ENCODE measurements at regions not wholly inside any gene's neighbourhood (a gene's known extent, or its start where the extent isn't known, plus 50 kb on each side); places are given as distances from the start of the nearest gene placed in this dataset.

DNA sequence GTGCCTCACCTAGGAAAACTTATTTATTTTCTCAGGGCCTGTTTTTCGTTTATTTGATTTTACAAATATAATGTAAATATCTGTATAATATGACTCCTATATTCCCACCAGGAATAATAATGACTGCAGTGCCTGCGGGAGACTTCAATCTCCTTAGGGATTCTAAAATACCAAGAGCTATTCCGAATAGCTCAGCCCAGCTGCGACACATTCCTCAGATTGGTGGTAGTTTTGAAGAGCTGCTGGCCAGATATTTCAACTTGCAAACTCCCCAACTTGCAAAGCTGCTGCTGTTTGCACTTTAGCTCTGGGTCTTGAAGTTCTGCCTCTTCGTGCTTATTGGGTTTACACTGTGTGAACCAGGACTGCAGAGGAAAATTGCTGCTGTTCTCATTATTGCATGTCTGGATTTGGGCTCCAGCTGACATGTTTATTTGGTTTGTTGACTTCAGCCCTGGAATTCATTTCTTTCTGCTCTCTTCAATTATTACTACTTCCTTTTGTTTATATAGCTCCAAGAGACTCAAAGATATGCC, 480.2 kb upstream of the CHST9 start:
- Histone ChIP-seq H3K4me3 (no peak overlapping the region), H3K9me3 (replicated peaks; ENCODE audit: control insufficient read depth, insufficient read depth, low read length) (no peaks in the 10 kb centered on the region), H3K36me3 (ENCODE audit: control insufficient read depth in 2 of 2, insufficient read depth in 2 of 2, low read length in 1 of 2) (no peaks in the 10 kb centered on the region), H3K9ac (ENCODE audit: control insufficient read depth, insufficient read depth, low read length) (no peak overlapping the region), H4K20me1 (ENCODE audit: control insufficient read depth, insufficient read depth) (no peaks in the 10 kb centered on the region), H3K4me2 (ENCODE audit: control insufficient read depth, insufficient read depth) (no peak overlapping the region), H2AFZ (ENCODE audit: control insufficient read depth, low read depth, low read length) (no peak overlapping the region), H3K79me2 (ENCODE audit: control insufficient read depth, insufficient read depth, low read length) (no peaks in the 10 kb centered on the region), H3K27ac (ENCODE audit: control insufficient read depth, insufficient read depth) (no peak overlapping the region), H3K4me1 (ENCODE audit: control insufficient read depth, insufficient read depth, low read length) (no peaks in the 10 kb centered on the region), H3K27me3 (replicated peaks in 1 of 2; ENCODE audit: control insufficient read depth in 2 of 2, insufficient read depth in 2 of 2, low read length in 1 of 2) (no peaks in the 10 kb centered on the region)
- RAD21 ChIA-PET (ENCODE audit: unreplicated experiment), result no interaction called here
- FAIRE-seq (no peak), DNase-seq (ENCODE audit: low read depth, low spot score) (no peak), ATAC-seq (no peak)
- intact Hi-C loops (cut with micrococcal nuclease; ENCODE audit: unreplicated experiment), result no loop called here
- POLR2A ChIA-PET, result no interaction called here
- TF ChIP-seq ETV6 (conservative IDR thresholded peaks at IDR 0.05 in 1 of 2, IDR thresholded peaks at IDR 0.05 in 1 of 2; ENCODE audit: borderline replicate concordance in 1 of 2, low read depth in 1 of 2) (no peak), NBN (IDR thresholded peaks at IDR 0.05) (no peak), CHD2 (IDR thresholded peaks at IDR 0.05; ENCODE audit: borderline replicate concordance, low read depth, low read length) (no peak), HDAC6 (IDR thresholded peaks at IDR 0.05; ENCODE audit: unreplicated experiment) (no peak), STAT1 (conservative IDR thresholded peaks at IDR 0.05) (no peak), KDM1A (IDR thresholded peaks at IDR 0.05; ENCODE audit: borderline replicate concordance) (no peak), NR2F1 (conservative IDR thresholded peaks at IDR 0.05) (no peak), SIN3A (IDR thresholded peaks at IDR 0.05; ENCODE audit: low read depth, low read length) (no peak), CREM (IDR thresholded peaks at IDR 0.05; ENCODE audit: low read depth) (no peak), IKZF2 (IDR thresholded peaks at IDR 0.05) (no peak), HCFC1 (IDR thresholded peaks at IDR 0.05; ENCODE audit: low read length) (no peak), WRNIP1 (IDR thresholded peaks at IDR 0.05; ENCODE audit: borderline replicate concordance, low read depth, low read length) (no peak), SMAD5 (IDR thresholded peaks at IDR 0.05; ENCODE audit: low read depth) (no peak), GABPA (IDR thresholded peaks at IDR 0.05; ENCODE audit: low read depth) (no peak), CHD4 (IDR thresholded peaks at IDR 0.05) (no peak), NFYB (IDR thresholded peaks at IDR 0.05; ENCODE audit: insufficient read depth, low read depth, low read length) (no peak), ATF7 (IDR thresholded peaks at IDR 0.05; ENCODE audit: low read depth) (no peak)
- TF ChIP-seq, protein P1, sequence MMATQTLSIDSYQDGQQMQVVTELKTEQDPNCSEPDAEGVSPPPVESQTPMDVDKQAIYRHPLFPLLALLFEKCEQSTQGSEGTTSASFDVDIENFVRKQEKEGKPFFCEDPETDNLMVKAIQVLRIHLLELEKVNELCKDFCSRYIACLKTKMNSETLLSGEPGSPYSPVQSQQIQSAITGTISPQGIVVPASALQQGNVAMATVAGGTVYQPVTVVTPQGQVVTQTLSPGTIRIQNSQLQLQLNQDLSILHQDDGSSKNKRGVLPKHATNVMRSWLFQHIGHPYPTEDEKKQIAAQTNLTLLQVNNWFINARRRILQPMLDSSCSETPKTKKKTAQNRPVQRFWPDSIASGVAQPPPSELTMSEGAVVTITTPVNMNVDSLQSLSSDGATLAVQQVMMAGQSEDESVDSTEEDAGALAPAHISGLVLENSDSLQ (IDR thresholded peaks at IDR 0.05), result no peak
- TF ChIP-seq, protein P2, sequence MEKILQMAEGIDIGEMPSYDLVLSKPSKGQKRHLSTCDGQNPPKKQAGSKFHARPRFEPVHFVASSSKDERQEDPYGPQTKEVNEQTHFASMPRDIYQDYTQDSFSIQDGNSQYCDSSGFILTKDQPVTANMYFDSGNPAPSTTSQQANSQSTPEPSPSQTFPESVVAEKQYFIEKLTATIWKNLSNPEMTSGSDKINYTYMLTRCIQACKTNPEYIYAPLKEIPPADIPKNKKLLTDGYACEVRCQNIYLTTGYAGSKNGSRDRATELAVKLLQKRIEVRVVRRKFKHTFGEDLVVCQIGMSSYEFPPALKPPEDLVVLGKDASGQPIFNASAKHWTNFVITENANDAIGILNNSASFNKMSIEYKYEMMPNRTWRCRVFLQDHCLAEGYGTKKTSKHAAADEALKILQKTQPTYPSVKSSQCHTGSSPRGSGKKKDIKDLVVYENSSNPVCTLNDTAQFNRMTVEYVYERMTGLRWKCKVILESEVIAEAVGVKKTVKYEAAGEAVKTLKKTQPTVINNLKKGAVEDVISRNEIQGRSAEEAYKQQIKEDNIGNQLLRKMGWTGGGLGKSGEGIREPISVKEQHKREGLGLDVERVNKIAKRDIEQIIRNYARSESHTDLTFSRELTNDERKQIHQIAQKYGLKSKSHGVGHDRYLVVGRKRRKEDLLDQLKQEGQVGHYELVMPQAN (conservative IDR thresholded peaks at IDR 0.05), result no peak
- TF ChIP-seq, protein P3, sequence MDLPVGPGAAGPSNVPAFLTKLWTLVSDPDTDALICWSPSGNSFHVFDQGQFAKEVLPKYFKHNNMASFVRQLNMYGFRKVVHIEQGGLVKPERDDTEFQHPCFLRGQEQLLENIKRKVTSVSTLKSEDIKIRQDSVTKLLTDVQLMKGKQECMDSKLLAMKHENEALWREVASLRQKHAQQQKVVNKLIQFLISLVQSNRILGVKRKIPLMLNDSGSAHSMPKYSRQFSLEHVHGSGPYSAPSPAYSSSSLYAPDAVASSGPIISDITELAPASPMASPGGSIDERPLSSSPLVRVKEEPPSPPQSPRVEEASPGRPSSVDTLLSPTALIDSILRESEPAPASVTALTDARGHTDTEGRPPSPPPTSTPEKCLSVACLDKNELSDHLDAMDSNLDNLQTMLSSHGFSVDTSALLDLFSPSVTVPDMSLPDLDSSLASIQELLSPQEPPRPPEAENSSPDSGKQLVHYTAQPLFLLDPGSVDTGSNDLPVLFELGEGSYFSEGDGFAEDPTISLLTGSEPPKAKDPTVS (IDR thresholded peaks at IDR 0.05; ENCODE audit: low read depth, low read length), result no peak
- BruUV-seq (replicated peaks), result no TSS peak
- SMC1A ChIA-PET (ENCODE audit: uncharacterized antibody, unreplicated experiment), result interaction anchor here (1.2 kb wide), 1 partner anchor 12 kb away, joined by 3 read pairs; no protein-coding TSS in a partner anchor
- in situ Hi-C loops (cut with MboI), result no loop called here
- CTCF ChIA-PET, result interaction anchor here (0.8 to 1.5 kb wide), 4 partner anchors 12 to 522 kb away, joined by 3 to 6 read pairs (median 4); no protein-coding TSS in a partner anchor
- WGBS (ENCODE audit: insufficient coverage, insufficient replicate concordance, low lambda C conversion rate, missing lambda C conversion rate), result 15% methylated on average over 5 of the region's 5 CpGs

Data from GM12878 (cell line).